ENCODE measurements at regions not wholly inside any gene's neighbourhood (a gene's known extent, or its start where the extent isn't known, plus 50 kb on each side); places are given as distances from the start of the nearest gene placed in this dataset.

DNA sequence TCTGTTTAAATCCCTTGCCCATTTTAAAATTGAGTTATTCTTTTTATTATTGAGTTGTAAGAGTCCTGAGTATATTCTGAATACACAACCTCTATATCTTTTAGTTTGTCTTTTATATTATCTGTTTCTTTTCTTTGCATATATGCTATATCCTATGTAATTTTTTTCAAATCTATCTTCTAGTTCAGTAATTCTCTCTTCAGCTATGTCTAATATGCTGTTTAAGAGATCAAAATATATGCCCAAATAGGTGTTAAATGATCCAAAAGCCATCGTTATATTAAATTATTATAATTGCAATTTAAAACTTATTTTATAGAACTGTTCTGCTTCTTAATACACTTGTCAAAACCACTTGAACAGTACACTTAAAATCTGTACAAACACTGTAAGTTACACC lies 107.4 kb upstream of the TSPAN5 start:
- DNase-seq (ENCODE audit: low read depth): no peak

- DNase-seq (ENCODE audit: low read depth): no peak
These were observed 99.8 kb upstream of the TSPAN5 start for GRCh38 chr4:98758182-98758581.

- no peak for DNase-seq (ENCODE audit: low read depth)
These were observed 96.3 kb upstream of the TSPAN5 start for GRCh38 chr4:98754736-98755135.

- no peak for DNase-seq (ENCODE audit: low read depth)
These were observed 90.8 kb upstream of the TSPAN5 start for GRCh38 chr4:98749206-98749605.

- DNase-seq (ENCODE audit: low read depth): no peak
These were observed 90.2 kb upstream of the TSPAN5 start for GRCh38 chr4:98748609-98749008.

GRCh38 chr4:98747393-98748091 lies 89.1 kb upstream of the TSPAN5 start:
- no peak for DNase-seq (ENCODE audit: low read depth)

GRCh38 chr4:98746936-98747335 lies 88.5 kb upstream of the TSPAN5 start:
- DNase-seq (ENCODE audit: low read depth): no peak

- DNase-seq (ENCODE audit: low read depth): no peak
These were observed 88.1 kb upstream of the TSPAN5 start for GRCh38 chr4:98746530-98746929.

GRCh38 chr4:98745366-98745765 lies 87.0 kb upstream of the TSPAN5 start:
- no peak for DNase-seq (ENCODE audit: low read depth)

GRCh38 chr4:98744372-98745150 lies 86.2 kb upstream of the TSPAN5 start:
- no peak for DNase-seq (ENCODE audit: low read depth)

GRCh38 chr4:98741952-98742351 lies 83.5 kb upstream of the TSPAN5 start:
- DNase-seq (ENCODE audit: low read depth): no peak

GRCh38 chr4:98739751-98740150 lies 81.3 kb upstream of the TSPAN5 start:
- no peak for DNase-seq (ENCODE audit: low read depth)

DNA sequence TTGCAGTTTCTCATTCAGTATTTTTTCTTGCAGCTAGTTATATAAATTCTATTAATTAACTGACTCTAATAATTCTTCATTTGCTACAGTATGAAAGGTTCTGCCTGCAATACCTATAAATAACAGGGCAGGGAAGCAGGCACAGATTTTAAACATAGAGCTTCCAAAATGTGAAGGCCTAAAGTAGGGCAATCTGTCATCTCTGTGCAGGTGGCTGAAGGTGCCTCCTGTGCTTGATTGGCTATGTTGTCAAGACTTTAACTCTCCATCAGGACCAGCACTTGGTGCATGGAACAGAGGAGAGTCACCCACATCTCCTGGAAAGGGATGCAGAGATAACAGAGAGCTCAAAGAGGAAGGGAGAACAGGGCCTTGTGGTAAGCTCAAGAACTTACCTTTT lies 75.2 kb upstream of the TSPAN5 start:
- DNase-seq (ENCODE audit: low read depth): no peak

GRCh38 chr4:98728871-98729270 lies 70.5 kb upstream of the TSPAN5 start:
- DNase-seq (ENCODE audit: low read depth): no peak

- no peak for DNase-seq (ENCODE audit: low read depth)
These were observed 70.0 kb upstream of the TSPAN5 start for GRCh38 chr4:98728433-98728832.

DNA sequence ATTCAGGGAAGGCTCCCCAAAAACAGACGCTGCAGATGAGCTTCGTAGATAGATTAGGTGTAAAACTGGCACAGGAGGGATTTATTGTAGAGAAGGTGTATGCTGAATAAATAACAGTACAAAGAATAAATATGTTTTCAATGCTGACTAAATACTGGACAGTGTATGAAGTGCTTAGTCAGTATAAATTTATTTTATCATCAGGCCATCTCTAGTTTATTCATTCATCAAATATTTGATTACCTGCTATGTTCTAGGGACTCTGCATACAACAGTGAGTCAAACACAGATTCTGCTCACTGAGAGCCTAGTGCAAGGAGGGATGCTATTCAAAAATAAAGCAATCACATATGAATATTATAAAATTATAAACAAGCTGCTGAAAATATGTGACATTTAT lies 63.6 kb upstream of the TSPAN5 start:
- DNase-seq (ENCODE audit: low read depth): no peak

- no peak for DNase-seq (ENCODE audit: low read depth)
These were observed 62.6 kb upstream of the TSPAN5 start for GRCh38 chr4:98720871-98721480.

DNA sequence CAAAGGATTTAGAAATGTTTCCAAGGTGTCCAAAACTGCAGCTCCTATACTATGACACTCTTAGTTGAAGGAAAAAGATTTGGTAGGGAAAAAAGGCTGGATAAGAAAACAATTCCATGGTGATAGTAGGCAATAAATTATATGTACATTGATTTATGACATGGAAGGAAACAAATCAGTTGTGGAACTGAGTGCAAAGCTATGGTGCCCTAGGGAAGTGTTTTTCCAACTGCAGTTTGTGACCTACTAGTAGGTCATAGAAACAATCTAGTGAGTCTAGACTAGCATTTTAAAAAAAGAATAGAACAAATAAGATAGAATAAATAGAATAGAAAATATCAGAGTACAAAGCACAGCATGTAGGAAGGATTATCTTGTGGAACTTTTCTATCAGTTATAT lies 58.4 kb upstream of the TSPAN5 start:
- DNase-seq (ENCODE audit: low read depth): no peak

GRCh38 chr4:98712607-98713006 lies 54.2 kb upstream of the TSPAN5 start:
- DNase-seq (ENCODE audit: low read depth): no peak

DNA sequence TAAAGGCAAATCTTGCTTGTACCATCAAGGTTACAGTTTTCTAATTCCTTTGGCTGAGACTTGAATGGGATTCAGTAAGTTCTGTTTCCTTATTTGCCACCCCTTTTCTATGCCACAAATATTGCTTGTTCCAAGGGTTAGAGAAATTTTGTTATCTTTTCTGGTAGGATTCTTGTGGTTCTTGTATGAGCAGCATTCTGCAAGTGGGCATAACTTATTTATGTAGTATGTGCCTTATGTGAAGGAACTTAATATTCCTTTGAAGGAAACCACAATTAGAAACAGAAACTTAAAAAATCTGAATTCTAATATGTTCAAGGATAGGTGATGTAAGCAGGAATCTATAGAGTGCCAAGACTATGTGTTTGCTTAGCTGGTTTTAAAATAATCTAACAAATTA lies 53.1 kb upstream of the TSPAN5 start:
- DNase-seq (ENCODE audit: low read depth): no peak

GRCh38 chr4:98710831-98711230 lies 52.4 kb upstream of the TSPAN5 start:
- DNase-seq (ENCODE audit: low read depth): no peak
